Testis (tissue), 2 donors: ENCODE measurements at regions not wholly inside any gene's neighbourhood (a gene's known extent, or its start where the extent isn't known, plus 50 kb on each side); places are given as distances from the start of the nearest gene placed in this dataset.

Source experiments
- DNase-seq: peaks from one replicate; pipeline ENCODE4 v3.0.0-alpha.2; 2019
- H3K27ac ChIP-seq, 2 donors: fragments of 200-600 bp; sonication (generic); one replicate each; pipeline ENCODE4 v1.5.1; 2019
- H3K27me3 ChIP-seq: fragments of 200-600 bp; sonication (generic); one replicate; pipeline ENCODE4 v1.5.1; 2019
- H3K36me3 ChIP-seq: fragments of 200-600 bp; sonication (generic); one replicate; pipeline ENCODE4 v1.5.1; 2017; ENCODE audit warnings: low read depth; ENCODE audit errors: missing control alignments
- H3K4me1 ChIP-seq: fragments of 200-600 bp; sonication (generic); one replicate; pipeline ENCODE4 v1.5.1; 2019
- H3K4me3 ChIP-seq, 2 donors: fragments of 200-600 bp; sonication (generic); one replicate each; pipeline ENCODE4 v1.5.1; 2017 to 2019
- H3K9me3 ChIP-seq: fragments of 200-600 bp; sonication (generic); one replicate; pipeline ENCODE4 v1.5.1; 2017
- POLR2A ChIP-seq: fragments of 450-650 bp; IDR thresholded peaks from one replicate; pipeline ENCODE4 v1.6.1; 2017; ENCODE audit warnings: antibody characterized with exemption, mild to moderate bottlenecking, moderate library complexity
- whole genome bisulfite sequencing, 2 donors: methylation state at CpG; one replicate each; pipeline ENCODE4 v1.1.5; 2018; 5-methylcytosine and 5-hydroxymethylcytosine counted together
- intact Hi-C: fragments of 100-400 bp; cut with DNase I; formaldehyde crosslinking; loops from one replicate; pipeline ENCODE4 v1.15.1; 2023; ENCODE audit warnings: low total_unique reads
- TF ChIP-seq, protein P1 (sequence below), 3 experiments: fragments of 450-650 bp in 2 of 3; fragments of 200-600 bp in 1 of 3; sonication (generic) in 1 of 3; IDR thresholded peaks; one replicate each; pipeline ENCODE4 v1.5.1; 2016 to 2019; ENCODE audit warnings: antibody characterized with exemption in 3 of 3, mild to moderate bottlenecking in 2 of 3, moderate library complexity in 1 of 3

DNA sequence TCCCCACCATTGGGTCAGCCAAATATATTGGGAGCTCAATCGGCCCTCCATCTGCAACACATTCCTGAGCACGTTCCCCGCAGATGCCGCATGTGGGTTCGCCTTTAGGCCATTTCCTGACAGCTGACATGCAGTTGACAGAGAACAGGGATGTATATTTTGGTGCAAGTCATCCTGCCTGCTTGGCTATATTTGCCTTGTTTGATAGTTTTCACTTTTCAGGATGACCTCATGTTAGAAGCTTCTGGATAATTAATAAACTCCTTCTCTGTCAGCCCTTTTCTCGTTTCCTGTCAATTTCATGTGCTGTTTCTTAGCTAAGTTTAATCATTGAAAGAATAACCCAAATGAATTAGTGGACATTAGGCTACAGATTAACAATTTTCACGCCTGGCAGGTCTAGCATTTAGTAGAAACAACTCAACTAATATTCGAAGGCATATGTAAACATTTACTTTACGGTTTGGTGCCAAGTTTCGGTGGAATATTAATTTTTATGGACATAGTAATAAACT lies 105.8 kb upstream of the SLC5A12 start:
- DNase-seq = no peak
- Histone ChIP-seq H3K27ac (no peak overlapping the region), H3K27me3 (no peaks in the 10 kb centered on the region), H3K36me3 (no peaks in the 10 kb centered on the region), H3K9me3 (no peaks in the 10 kb centered on the region), H3K4me3 (no peak overlapping the region), H3K4me1 (no peaks in the 10 kb centered on the region)
- TF ChIP-seq, protein P1, sequence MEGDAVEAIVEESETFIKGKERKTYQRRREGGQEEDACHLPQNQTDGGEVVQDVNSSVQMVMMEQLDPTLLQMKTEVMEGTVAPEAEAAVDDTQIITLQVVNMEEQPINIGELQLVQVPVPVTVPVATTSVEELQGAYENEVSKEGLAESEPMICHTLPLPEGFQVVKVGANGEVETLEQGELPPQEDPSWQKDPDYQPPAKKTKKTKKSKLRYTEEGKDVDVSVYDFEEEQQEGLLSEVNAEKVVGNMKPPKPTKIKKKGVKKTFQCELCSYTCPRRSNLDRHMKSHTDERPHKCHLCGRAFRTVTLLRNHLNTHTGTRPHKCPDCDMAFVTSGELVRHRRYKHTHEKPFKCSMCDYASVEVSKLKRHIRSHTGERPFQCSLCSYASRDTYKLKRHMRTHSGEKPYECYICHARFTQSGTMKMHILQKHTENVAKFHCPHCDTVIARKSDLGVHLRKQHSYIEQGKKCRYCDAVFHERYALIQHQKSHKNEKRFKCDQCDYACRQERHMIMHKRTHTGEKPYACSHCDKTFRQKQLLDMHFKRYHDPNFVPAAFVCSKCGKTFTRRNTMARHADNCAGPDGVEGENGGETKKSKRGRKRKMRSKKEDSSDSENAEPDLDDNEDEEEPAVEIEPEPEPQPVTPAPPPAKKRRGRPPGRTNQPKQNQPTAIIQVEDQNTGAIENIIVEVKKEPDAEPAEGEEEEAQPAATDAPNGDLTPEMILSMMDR (IDR thresholded peaks at IDR 0.05) = no peak
- TF ChIP-seq POLR2A = no peak
- intact Hi-C loops = no loop called here
- 74 to 77% methylated on average over 10 of the region's 10 CpGs for WGBS, 2 donors

DNA sequence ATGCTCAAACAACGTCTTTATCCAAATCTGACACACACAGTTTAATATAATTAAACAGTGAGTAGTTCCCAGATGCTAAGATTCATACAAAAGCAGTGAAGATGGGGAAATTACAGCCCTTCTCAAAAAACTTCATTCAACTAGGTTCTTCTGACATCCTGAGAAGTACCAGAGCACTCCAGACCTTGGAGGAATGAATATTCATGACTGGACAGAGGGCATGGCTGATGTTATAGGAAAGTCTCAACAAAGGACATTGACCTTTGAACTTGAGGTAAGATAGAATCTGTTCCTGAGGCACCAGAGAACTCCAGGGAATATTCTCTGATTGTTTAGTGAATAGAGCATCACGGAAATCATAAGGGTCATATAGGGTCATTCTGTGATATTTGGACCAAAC lies 106.4 kb upstream of the SLC5A12 start:
- Histone ChIP-seq H3K9me3 (no peaks in the 10 kb centered on the region), H3K4me3 (no peak overlapping the region), H3K27me3 (no peaks in the 10 kb centered on the region), H3K27ac (no peak overlapping the region), H3K4me1 (no peaks in the 10 kb centered on the region), H3K36me3 (no peaks in the 10 kb centered on the region)
- no peak for TF ChIP-seq POLR2A
- TF ChIP-seq, protein P1 (IDR thresholded peaks at IDR 0.05) = no peak
- DNase-seq = no peak
- whole genome bisulfite sequencing, 2 donors = 75 to 77% methylated on average over 2 of the region's 2 CpGs
- intact Hi-C loops = no loop called here

DNA sequence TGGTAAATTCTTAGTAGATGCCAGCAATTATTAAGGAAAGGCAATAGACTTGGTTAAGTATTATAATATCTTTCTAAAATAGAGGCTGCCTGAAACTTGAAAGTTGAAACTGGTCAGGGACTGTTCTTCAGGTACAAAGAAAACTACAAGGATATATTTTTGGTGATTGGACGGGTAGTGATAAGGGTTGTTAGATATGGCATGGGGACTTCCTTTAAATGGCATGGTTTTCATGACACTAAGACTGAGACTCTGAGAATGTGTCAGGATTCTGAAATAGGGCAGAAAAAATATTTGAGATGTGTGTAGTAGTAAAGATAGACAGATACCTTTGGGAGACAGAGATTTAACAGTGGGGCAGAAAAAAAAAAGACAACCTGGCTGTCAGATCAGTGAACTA lies 108.4 kb upstream of the SLC5A12 start:
- Histone ChIP-seq H3K36me3 (no peaks in the 10 kb centered on the region), H3K4me3 (no peak overlapping the region), H3K27me3 (no peaks in the 10 kb centered on the region), H3K9me3 (no peaks in the 10 kb centered on the region), H3K4me1 (no peaks in the 10 kb centered on the region), H3K27ac (no peak overlapping the region)
- intact Hi-C loops = no loop called here
- no peak for DNase-seq
- TF ChIP-seq POLR2A = no peak
- TF ChIP-seq, protein P1 (IDR thresholded peaks at IDR 0.05) = no peak
- 87 to 88% methylated on average over 1 of the region's 1 CpG for WGBS, 2 donors

DNA sequence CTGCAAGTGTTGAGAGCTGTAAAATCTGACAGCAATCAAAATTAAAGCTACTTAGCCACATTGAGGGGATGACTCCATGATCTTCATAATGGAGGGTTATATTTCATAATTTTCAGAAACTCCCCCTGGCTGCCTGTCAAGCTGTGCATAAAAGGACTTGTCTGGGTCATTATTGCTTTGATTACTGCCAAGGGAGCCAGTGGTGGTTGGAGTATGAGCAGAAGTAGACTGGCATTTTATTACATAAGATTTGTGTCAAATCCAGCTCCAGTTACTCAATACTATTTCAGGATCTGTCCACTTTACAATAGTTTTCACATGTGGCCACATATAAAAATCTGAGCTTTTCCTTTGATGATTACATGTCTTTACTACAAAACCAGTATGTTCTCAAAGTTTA lies 108.9 kb upstream of the SLC5A12 start:
- Histone ChIP-seq H3K27me3 (no peaks in the 10 kb centered on the region), H3K36me3 (no peaks in the 10 kb centered on the region), H3K27ac (no peak overlapping the region), H3K9me3 (no peaks in the 10 kb centered on the region), H3K4me1 (no peaks in the 10 kb centered on the region), H3K4me3 (no peak overlapping the region)
- TF ChIP-seq POLR2A = no peak
- TF ChIP-seq, protein P1 (IDR thresholded peaks at IDR 0.05) = no peak
- intact Hi-C loops = no loop called here
- no peak for DNase-seq

DNA sequence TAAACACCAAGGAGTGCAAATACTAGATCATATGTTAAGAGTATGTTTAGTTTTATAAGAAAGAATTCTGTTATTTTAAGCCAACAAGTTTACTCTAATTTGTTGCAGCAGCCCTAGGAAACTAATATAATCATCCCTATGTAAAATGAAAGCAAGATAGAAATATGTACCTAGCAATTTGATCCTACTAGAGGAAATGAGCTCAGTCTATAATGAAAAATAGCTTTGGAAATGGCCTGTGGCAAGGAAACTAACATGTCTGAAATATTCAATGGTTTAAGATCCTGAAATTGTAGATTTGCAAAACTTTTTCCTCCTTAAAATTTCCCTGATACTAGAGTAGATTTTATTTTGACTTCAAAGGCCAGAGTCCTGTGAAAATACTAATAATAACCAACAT lies 112.7 kb upstream of the SLC5A12 start:
- H3K36me3 ChIP-seq = no peaks in the 10 kb centered on the region
- H3K9me3 ChIP-seq = no peaks in the 10 kb centered on the region
- TF ChIP-seq POLR2A = no peak
- TF ChIP-seq, protein P1 (IDR thresholded peaks at IDR 0.05) = no peak
- no peaks in the 10 kb centered on the region for H3K4me1 ChIP-seq
- no peak for DNase-seq
- H3K27ac ChIP-seq = no peak overlapping the region
- no peaks in the 10 kb centered on the region for H3K27me3 ChIP-seq
- H3K4me3 ChIP-seq = no peak overlapping the region
- intact Hi-C loops = no loop called here
